ENCODE measurements at regions not wholly inside any gene's neighbourhood (a gene's known extent, or its start where the extent isn't known, plus 50 kb on each side); places are given as distances from the start of the nearest gene placed in this dataset.

DNA sequence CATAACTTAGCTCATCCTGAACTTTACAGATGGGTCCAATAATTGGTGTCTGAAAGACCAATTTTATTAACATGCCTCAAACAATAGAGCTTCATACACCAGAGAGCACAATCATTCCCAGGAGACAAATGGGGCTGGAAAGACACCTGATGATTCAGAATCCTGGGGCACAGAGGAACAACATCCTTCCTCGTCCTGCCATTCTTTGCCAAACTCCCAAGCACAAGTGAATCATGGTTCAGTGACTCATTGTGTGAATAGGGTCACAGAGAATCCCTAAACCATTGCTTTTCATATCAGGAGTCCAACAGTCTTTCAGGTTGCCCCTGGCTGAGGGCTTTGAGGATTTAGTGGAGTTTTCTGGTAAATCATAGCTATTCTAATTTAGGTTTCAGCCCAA, 266.4 kb upstream of the BMP2 start:
- in situ Hi-C loops (cut with HindIII; ENCODE audit: low sequenced_read_pairs): no loop called here

DNA sequence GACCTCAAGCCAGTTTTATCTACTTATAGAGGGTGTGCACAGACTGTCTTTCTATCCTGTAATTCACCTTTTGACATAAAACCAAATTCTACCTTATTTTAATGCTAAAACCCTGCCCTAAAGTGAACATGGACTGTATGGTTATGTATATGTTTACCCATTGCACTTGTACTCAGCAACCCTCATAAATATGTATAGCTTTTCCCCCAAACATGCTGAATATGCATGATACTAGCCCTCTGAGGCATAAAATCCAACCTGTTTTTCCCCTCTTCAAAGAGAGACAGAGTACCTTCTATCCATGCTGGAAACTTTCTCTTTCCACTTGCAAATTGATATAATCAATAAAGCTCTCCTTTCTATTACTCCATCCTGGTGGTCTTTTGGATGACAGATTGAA, 267.9 kb upstream of the BMP2 start:
- in situ Hi-C loops (cut with HindIII; ENCODE audit: low sequenced_read_pairs): no loop called here

DNA sequence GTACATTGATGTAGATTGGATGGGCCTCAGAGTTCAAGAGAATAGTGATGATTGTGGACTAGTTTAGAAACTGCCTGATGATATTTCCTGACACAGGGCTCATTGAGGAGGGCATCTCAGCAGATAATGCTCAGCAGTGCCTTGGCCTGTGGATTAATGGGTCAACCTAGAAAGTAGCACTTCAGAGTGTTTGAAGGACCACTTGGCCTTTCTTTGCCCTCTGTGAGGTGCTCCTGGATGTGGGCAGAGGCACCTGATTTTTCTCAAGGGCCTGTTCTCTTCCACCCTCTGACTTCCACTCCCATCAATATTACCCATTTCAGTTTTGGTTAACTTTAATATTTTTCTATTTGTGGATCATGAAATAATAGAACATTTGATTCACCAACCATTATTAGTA, 270.6 kb upstream of the BMP2 start:
- in situ Hi-C loops (cut with HindIII; ENCODE audit: low sequenced_read_pairs): no loop called here

DNA sequence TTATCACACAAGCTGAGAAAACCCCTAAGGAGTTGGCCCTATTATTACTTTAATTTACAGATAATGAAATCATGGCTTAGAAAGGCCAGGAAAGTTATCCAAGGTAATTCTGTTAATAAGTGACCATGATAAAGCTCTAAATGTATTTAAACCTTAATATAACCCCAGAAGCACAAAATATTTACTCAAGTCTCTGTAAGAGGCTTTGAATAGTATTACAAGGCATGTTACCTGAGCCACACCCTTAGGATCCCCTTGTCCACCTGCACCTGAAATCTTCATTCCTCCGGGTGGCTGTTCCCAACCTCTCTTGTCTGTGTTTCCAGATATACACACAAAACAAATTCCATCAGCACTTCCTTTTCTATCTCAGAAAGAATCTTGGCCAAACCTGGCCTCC, 271.6 kb upstream of the BMP2 start:
- in situ Hi-C loops (cut with HindIII; ENCODE audit: low sequenced_read_pairs): no loop called here

DNA sequence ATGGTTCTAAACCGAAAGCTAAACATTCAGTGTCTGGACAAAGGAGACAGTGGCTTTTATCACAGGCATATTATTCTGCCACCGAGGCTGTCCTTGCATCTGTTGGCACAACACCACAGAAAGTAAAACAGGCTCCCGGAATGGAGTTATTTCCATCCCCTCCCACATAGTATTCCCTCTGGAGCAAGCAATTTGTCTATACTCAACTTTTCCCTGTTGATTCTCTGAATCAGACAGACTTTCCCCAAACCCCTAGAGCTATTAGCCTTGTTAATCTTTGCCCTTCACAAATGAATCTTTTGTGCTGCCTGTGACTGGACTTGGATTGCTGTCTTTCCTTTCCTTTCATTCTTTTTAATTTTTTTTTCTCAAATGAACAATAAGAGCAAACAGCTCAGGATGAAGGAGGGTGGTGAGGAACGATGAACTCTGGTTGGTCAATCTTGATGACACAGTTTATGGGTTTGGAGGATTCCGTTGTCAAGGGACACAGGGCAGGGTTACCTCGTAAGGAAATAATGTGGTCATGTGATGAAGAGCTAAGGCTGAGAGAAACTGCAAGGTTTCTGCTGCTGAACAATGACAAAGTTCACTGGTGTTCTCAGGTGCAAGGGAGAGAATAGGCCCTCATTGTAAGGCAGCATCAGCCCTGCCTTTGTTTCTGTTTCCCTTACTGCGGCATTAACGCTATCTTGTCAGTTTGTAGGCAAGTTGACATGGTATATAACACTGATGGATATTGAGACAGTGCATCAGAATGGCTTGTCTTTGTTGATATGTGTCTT, 275.0 kb upstream of the BMP2 start:
- in situ Hi-C loops (cut with HindIII; ENCODE audit: low sequenced_read_pairs): no loop called here

DNA sequence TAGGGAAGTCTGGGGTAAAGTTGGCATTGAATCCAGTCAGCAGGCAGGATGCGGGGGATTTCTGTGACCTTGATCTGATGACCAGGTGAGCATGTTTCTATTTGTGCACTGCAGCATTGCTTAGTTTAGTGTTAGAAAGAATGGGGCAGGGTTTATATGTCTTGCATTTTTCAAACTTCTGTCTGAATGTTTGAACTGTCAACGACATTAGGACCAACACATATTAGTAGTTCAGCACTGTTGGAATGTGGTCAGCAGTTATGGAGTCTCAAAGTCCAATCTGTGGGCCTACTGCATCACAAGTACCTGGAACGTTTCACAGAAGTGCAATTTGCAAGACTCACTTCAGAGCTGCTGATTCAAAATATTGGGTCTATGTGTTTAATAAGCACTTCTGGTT, 276.6 kb upstream of the BMP2 start:
- in situ Hi-C loops (cut with HindIII; ENCODE audit: low sequenced_read_pairs): no loop called here

DNA sequence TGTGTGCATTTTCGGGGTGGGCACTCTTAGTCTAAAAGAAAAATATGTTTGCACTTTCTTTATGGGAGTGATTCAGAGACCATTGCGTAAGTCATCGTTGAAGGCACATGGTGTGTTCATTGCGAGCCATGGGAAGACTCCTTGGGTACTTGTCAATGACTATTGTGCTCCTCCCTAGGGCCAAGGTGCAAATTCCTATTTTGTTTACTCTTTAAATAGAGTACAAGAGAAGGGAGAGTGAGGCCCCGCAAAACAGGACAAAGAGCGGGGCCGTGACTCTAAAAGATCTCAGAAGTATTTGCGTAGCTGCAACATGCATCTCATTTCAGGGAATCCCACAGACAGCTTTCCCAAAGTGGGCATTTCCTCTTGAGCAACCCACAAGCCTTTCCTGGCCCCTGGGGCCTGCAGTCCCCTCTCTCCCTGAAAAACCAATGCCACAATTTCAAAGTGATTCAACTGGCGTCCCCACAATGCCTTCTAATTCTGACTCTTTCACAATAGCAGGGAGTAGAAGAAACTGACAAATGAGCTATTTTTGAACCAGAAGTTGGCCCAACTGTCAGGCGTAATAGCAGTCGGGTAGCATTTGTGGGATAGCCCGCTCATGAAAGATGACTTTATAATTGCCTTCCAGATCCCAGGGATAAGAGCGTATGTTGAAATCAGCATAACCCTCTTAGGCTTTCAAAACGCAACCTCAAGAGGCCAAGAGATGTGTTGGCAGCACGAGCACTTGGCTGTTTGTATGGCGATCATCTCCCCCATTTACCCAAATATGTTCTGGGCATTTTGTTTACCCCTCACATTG, 277.9 kb upstream of the BMP2 start:
- in situ Hi-C loops (cut with HindIII; ENCODE audit: low sequenced_read_pairs): no loop called here

DNA sequence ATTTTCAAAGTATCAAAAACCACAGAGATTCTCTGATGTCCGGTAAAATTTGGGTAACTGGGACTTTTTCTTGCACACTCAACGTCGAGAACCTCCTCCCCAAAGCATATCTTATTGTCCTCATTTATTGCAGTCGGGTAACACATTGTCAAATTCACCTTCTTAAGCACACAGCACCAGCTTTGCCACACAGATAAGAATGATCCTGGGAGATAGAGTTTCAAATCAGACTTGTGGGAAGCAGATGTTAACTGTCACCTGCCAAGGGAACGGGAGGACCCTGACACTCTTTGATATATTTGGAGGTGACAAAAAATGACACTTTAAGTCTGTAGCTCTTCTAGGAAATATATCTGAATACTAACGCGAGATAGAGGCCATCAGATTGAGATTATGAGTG, 282.1 kb upstream of the BMP2 start:
- in situ Hi-C loops (cut with HindIII; ENCODE audit: low sequenced_read_pairs): no loop called here

DNA sequence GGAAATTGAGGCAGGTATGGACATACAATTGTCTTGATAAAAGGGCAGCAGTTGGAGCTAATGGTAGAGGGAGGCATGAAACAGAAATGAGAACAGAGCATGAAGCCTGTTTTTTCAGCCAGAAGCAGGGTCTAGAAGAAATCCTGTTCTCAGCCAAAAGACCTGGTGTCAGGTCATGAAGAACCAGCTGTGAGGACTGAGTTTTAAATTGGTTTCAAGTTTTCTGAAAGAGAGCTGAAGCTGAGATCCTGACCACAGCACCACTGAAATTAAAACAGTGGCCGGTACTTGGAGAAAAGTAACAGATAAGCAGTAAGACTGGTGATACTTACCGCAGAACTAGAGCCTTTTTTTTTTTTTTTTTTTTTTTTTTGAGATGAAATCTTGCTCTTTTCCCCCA, 283.8 kb upstream of the BMP2 start:
- in situ Hi-C loops (cut with HindIII; ENCODE audit: low sequenced_read_pairs): no loop called here

DNA sequence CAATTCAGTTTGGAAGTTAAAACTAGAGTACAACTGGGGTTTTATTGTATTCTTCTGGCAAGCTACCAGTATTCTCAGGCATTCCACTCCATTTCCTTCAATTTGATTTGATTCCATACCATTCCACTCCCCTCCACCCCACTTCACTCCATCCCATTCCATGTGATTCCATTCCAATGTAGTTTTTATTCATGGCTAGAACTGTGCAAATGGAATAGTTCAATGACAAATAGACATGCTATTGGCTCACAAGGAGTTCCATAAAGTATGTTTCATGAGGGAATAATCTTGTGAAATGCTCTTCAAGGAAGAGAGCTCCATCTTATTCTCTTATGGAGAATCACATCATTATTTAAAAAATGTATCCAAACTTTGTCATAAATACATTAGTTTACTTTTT, 285.0 kb upstream of the BMP2 start:
- in situ Hi-C loops (cut with HindIII; ENCODE audit: low sequenced_read_pairs): no loop called here

DNA sequence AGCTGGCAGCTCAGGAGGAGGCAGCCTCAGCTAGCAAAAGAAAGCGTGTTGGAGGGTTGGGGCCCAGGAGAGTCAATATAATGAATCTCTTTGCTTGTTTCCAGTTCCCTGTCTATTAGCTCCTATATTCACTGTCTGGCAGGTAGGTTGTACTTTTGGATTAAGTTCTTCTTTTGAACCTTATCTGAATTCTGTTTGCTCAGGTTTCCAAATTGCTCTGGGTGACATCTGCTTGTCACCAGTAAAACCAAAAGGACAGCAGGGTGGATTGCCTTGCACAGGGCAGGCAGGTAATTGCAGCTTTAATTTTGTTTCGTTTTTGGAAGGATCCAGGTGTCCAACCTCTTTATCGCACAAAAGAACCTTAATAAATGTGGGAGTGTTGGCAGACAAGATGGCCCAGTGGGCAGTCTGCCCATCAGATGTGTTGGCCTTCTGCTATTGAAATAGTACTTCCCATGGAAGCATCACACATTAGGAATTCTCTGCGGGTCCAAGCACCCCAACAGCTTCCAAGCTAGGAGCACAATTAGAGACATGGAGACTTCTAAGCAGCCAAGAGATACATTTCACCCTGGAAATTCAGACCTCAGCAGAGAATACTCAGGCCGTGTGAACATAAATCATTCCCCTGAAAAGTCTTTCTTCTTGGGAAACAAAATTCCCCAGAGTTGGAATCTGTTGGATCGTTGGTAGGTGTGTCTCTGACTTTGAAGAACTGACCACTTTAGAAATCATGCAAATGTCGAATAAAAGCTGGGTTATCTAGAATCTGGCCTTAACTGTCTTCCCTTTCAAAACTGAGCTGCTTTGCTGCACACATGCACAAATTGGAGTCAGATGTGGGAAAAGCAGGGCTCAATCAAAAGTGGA, 286.9 kb upstream of the BMP2 start:
- in situ Hi-C loops (cut with HindIII; ENCODE audit: low sequenced_read_pairs): no loop called here

DNA sequence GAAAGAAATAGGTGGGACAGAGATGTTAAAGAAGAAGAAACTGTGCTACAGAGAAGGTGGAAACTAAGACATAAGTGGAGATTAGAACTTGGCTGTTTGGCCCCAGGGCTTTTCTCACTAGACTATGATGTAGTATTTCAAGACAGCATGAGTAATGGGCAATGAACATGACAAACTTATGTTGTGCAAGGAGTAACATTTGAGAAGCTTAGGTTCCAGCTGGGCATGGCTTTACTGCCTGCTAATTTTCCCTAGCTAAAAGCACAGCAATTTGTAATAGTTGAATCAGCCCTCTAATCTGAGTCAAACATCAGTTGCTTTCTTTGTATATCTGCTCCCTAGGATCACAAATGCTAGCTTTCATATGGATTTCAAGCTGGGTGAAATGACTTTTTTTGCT, 294.3 kb upstream of the BMP2 start:
- in situ Hi-C loops (cut with HindIII; ENCODE audit: low sequenced_read_pairs): no loop called here

DNA sequence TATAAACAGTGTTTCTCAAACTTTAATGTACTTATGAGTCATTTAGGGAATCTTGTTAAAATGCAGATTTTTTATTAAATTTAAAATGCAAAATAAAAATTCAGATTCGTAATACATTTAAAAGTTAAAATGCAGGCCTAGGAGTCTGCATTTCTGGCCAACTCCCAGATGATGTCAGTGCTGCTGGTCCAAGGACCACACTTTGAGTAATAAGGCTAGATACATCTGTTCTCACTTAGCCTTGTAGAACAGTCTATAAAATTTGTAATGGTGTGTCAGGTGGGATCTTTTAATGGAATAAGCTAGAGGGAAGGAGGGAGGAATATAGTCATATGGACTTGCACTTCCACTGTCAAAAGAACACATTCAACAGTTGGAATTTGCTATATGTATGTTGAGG, 295.6 kb upstream of the BMP2 start:
- in situ Hi-C loops (cut with HindIII; ENCODE audit: low sequenced_read_pairs): no loop called here

DNA sequence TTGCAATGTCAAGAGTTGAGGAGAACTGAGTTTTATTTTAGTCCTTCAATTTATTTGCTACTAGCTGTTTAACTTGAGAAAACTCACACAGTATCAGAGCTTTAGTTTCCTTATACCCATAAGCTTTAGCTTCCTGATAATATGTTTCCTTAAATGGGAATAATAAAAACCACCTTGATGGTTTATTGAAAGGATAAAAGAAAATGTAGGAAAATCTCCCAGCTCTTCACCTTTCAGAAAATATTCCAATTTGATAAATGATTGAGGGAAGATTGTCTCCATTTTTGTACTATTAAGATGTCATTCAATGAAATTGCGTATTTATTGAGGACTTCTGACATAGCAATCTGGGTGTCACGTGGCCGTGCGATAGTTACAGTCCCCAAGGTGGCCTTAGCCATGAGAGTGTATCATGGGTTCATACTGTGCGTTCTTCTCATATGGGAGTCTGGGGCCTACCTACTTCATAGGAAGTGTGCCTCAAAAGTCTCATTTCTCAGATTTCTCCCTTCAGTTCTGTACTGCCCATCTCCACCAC, 296.3 kb upstream of the BMP2 start:
- in situ Hi-C loops (cut with HindIII; ENCODE audit: low sequenced_read_pairs): no loop called here

DNA sequence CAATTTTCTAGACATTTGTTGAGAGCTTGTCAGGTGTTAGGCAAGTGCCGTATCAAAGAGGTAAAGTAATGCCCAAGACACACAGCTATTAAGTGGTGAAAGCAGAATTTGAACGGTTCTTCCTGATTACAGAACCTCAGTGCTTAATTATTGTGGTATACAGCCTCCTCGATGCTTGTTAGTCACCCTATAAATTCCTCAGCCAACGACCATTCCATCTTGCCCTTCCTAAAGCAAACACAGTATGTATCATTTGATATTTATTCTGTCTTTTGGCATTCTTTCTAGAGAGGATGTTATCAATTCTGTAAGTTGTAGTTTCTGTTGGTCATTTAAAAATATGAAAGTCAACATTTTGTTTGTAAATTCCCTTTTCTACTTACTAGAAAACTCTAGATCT, 297.8 kb upstream of the BMP2 start:
- in situ Hi-C loops (cut with HindIII; ENCODE audit: low sequenced_read_pairs): no loop called here

DNA sequence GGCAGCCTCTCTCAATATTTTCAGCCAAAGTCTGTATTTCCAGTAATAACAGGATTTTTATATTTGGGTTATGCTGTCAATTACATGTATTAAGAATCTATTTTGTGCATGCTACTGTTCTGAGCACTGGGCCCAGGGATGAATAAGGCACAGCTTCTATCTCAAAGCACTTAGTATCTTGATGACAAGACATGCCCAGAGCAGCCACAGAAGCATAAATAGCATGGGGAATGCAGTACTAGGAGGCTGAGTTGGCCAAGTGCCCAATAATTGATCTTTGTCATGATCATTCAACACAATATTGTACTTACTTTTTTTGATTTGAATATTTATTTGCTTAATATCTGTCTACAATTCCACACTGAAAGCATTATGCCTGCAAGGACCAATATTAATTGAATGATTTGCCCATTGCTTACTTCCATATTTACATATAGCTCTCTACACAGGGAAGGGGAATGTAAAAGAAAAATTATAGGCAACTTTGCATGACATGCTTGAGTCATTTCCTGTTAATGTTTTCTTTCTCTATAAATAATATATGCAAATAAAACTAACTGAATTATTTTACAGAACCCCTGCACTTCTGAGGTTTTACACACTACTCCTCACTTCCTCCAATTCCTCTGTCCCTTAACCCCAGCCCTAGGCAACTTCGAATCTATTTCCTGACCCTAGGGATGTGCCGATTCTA, 298.9 kb upstream of the BMP2 start:
- in situ Hi-C loops (cut with HindIII; ENCODE audit: low sequenced_read_pairs): no loop called here

DNA sequence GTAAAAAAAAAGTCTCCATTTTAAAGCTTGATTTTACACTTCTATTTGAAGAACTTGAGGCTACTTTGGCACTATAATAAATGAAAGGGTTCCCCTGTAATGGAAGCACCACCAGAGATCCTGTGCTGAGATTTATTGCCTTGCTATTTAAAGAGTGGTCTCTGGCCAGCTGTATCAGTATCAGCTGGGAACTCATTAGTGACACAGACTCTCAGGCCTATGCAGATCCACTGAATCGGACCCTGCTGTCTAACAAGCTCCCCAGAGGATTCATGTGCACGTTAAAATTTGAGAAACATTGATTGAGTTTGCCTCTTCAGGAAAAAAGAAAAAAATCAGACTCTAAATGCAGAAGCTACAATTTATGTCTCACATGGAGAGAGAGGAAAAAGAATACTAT, 299.9 kb upstream of the BMP2 start:
- in situ Hi-C loops (cut with HindIII; ENCODE audit: low sequenced_read_pairs): no loop called here

DNA sequence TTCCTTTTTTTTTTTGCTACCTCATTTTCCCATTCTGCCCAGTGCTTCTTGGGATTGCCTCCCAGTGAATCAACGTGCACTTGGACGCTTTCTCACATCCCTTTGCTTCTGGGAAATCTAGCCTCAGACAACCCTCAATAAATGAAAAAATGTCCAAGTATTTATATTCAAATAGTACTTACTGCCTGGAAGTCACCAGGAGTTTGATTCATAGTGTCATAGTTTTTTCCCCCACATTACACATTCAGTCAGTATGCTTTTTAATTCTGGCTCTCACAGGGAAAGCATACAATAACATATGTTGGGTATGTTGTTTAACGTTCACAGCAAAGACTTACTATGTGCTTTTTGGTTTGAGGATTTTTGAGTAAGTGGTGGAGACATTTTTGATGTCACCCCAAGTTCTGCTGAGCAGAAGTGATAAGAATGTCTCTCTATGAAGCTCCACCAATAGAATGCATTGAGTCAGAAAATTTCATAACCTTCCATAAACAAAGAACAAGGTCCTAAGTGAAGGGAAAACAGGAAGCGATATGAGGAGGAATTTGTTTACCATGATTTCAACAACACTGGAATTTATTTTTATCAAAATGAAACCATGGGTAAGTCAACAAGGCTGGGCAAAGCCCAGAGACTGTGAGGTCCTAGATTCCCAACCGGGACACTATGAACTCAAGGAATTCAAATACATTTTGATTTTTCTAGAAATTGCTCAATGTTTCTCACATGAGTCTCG, 301.2 kb upstream of the BMP2 start:
- in situ Hi-C loops (cut with HindIII; ENCODE audit: low sequenced_read_pairs): no loop called here

DNA sequence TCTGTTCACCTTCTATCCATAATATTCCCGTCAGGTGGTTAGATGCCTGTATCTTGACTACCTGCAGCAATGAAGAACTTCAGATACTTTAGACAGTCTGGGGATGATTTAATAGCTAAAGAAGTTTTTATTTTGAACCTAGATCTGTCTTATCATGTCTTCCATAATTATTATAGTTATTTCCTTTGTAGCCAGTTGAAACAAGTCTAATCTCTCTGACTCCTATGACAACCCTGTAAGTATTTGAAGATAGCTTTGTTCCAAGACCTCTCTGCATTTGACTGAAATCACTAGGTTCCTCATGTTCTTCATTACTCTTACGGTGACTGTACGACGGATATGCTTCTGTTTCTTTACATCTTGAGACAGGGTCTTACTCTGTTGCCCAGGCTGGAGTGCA, 316.6 kb upstream of the BMP2 start:
- in situ Hi-C loops (cut with HindIII; ENCODE audit: low sequenced_read_pairs): no loop called here

DNA sequence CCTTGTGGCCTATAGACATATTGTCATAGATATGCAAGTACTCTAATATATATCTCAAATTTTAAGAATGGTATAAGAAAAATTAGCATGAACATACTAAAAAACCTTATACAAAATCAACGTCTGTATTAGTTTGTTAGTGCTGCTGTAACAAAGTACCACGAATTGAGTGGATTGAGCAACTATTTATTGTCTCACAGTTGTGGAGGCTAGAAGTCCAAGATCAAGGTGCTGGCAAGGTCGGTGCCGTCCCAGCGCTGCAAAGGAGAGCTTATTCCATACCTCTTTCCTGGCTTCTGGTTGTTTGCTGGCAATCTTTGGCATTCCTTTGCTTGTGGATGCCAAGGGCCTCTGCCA, 317.6 kb upstream of the FERMT1 start:
- in situ Hi-C loops (cut with HindIII; ENCODE audit: low sequenced_read_pairs): no loop called here
